HG02943 (cell line): ENCODE measurements at regions not wholly inside any gene's neighbourhood (a gene's known extent, or its start where the extent isn't known, plus 50 kb on each side); places are given as distances from the start of the nearest gene placed in this dataset.
"Not testable (repeated sequence)": the region's sequence is repeated elsewhere in the genome, so short reads cannot be mapped to it uniquely, and the experiment has no call there.

Source experiments
- ATAC-seq: cut with Tn5 transposase; IDR thresholded peaks from one replicate; pipeline ENCODE4 v1.9.1; 2021; ENCODE audit warnings: mild to moderate bottlenecking, low read depth, moderate library complexity; ENCODE audit not compliant: unreplicated experiment

- no peak for ATAC-seq
These were observed 122.3 kb downstream of the BANF2 start for GRCh38 chr20:17822039-17822438.

DNA sequence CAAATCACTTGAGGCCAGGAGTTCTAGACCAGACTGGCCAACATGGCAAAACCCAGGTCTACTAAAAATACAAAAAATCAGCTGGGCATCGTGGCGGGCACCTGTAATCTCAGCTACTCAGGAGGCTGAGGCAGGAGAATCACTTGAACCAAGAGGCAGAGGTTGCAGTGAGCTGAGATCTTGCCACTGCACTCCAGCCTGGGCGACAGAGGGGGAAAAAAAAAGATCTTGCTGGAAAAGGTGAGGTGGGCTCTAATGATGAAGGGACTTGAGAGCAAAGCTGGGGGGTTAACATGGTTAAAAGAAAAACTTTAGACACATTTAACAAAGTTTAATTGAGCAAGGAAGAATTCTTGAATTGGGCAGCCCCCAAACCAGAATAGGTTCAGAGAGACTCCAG is 121.8 kb downstream of the BANF2 start:
- not testable (repeated sequence) for ATAC-seq

DNA sequence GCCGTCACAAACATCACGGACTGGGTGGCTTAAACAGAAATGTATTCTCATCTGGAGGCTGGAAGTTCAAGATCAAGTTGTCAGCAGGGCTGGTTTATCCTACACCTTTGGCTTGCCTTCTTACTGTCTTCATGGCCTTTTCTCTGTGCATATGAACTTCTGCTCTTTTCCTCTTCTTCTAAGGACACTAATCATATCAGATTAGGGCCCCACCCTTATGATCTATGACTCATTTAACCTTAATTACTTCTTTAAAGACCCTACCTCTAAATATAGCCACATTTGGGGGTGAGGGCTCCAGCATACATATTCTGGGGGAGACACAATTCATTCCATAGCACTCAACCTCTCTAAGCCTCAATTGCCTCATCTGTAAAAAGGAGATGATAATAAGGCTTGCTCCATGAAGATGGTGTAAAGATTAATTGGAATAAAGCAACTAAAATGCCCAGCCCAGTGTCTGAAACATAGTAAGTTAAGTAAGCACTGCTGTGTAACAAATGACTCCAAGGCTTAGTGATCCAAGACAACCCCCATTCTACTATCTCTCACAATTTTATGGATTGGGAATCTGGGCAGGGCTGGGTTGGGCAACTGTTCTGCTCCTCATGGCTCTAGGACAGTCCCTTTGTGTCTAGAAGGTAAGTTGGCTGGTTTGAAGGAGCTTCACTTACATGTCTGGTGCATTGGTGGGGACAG is 119.8 kb downstream of the BANF2 start:
- no peak for ATAC-seq

- ATAC-seq, result no peak
These were observed 118.4 kb downstream of the BANF2 start for GRCh38 chr20:17818187-17818586.

- no peak for ATAC-seq
These were observed 117.2 kb downstream of the BANF2 start for GRCh38 chr20:17816804-17817587.

DNA sequence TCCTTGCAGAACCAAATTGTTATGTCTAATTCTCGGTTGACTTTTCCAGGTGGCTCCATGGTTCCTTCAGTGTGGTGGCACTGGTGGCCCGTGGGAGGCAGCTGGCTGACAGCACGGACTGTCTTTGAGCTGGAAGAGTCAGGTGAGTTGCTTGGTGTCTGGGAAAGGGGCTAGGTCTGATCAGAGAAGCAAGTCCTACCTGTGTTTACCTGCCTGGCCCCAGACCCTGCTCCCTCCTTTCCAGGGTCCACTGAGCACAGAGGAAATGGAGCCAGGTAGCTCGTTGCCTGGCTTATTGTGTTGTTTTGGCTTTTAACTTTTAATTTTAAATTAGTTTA is 111.8 kb downstream of the BANF2 start:
- no peak for ATAC-seq

GRCh38 chr20:17810847-17811627 is 111.3 kb downstream of the BANF2 start:
- no peak for ATAC-seq

GRCh38 chr20:17810062-17810631 is 110.4 kb downstream of the BANF2 start:
- ATAC-seq, result no peak

GRCh38 chr20:17809362-17810061 is 109.7 kb downstream of the BANF2 start:
- no peak for ATAC-seq

- no peak for ATAC-seq
These were observed 109.0 kb downstream of the BANF2 start for GRCh38 chr20:17808782-17809181.

DNA sequence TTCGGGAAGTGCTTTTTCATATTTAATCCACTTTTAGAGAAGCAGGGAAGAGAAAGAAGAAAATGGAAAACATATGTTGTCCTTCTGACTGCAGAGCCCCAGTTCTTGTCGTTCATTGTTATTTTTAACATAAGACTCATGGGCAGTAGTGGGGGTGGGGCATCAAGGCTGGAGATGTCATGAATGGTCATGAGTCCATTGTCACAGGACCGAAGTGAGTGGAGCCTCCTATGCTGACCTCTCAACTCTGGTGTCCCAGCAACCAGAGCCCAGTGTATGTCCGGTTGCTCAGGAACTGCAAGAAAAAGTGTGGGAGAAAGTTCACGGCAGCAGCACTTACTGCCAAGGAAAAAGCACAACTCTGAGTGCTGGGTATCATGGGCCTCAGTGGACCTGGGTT is 108.6 kb downstream of the BANF2 start:
- no peak for ATAC-seq

- no peak for ATAC-seq
These were observed 107.9 kb downstream of the BANF2 start for GRCh38 chr20:17807651-17808050.

DNA sequence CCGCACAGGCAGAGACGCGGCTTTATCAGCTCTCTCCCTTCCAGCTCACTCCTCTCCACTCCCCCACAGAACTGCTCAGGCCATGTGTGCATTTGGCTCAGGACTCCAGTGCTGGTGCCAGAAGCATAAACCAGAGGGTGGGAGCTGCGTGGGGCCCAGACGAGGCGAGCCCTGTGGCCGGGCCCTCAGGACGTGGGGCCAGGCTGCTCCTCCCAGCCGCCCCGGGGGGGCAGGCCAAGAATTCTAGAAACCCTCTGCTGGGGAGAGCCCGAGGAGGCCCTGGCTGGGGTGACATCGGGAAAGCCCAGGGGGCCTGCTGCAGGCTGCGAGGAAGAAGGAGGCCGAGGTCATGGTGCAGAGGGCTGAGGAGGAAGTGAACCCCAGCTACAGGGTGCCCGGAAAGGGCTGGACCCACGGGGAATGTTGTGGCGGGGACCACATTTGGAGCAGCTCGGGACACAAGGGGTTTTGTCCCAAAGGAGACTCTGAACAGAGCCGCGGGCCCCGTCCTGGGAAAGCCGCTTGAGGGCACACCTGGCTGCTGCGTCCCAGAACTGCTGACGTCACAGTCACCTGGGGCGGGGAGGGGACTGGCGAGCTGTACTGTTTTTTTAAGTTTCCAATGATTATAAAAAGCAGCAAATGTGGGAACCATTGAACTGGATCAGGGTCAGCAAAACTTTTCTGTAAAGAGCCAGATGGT is 107.1 kb downstream of the BANF2 start:
- no peak for ATAC-seq

DNA sequence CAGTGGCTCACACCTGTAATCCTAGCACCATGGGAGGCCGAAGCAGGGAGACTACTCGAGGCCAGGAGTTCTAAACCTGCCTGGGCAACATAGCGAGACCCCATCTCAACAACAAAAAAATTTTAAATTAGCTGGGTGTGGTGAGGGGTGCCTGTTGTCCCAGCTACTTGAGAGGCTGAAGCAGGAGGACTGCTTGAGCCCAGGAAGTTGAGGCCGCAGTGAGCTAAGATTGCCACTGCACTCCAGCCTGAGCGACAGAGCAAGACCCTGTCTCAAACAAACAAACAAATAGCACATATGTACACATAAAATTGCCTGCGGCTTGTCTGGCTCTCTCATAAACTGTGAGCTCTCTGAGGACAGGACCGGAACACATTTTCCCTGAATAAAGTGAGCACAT is 106.3 kb downstream of the BANF2 start:
- no peak for ATAC-seq

DNA sequence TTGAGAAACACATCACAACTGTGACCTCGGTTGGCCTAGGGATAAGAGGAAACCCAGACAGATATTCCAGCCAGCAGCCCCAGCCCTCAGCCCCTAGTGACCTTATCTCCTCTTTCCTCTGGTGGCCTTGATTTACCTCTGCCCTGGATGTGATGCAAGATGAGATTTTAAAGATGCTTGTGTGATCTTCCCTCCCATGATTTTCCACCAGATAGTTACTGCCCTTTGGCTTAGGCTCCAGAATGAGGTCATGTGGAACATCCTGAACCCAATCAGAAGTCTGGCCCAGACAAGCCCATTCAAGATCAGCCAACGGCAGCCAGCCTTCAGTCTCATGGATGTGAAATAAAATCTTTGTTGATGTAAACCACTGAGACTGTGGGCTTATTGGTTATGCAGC is 104.0 kb downstream of the BANF2 start:
- ATAC-seq, result no peak

DNA sequence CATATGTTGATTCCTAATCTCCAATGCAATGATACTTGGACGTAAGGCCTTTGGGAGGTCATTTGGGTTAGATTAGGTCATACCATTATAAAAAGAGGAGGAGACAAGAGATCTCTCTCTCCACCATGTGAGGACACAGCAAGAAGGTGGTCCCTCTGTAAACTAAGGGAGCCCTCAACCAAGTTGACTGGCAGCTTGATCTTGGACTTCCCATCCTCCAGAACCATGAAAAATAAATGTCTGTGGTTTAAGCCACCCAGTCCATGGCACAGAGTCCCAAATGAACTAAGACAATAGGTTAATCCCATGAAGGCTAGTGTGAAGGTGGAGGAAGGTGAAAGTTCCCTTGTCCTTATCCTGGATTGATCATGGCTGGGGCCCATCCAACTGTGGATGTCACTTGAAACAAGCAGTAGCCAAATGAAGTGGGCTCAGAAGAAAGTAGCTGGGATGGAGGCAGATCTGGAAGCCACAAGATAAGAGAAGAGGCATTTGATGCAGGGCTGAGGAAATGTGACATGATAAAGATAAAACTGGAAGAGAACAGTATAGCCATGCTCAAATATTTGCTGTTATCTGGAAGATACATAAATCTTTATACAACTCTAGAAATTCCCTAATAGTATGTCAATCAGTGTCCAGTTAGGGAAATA is 99.9 kb downstream of the BANF2 start:
- ATAC-seq, result no peak

DNA sequence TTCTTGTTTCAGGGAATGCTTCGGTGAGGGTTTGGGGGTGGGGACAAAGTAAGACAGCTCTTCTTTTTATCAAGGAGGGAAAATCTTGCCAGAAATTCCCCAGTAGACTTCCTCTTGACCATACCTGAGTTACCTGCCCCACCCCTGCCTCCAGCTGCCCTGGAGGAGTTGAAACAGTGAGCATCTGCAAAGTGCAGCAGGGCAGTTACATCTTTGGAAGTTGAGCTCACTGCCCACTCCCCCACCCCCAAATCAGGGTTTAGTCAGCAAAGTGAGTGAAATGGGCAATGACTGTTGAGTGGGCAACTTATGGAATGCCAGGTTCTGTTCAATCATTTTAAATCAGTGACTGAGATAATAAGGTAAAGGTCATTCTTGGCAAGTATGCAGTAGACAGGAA is 98.8 kb downstream of the BANF2 start:
- ATAC-seq, result no peak

GRCh38 chr20:17797579-17797978 is 97.8 kb downstream of the BANF2 start:
- no peak for ATAC-seq

DNA sequence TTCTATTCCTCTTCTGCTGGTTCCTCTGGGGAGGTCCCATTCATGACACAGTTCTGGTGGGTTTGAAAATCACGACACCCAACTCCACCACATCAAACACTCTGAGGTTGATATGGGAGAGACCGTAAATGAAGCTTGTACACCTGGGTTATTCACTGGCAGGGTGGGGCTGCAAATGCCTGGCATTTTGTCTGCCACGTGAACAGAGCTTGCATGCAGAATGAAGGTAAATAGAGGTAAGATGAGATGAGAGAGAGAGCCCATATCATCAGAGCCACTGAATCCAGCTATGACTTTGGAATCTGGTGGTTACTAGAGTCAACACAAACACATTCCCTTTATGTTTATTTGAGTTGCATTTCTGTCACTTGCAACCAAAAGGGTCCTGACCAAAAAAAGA is 97.4 kb downstream of the BANF2 start:
- no peak for ATAC-seq
